Stimulated activated CD8-positive, alpha-beta memory T cell treated with anti-CD3 and anti-CD28 coated beads, Interleukin-15, amount 100 ng/mL, for 4 hours (primary cell): ENCODE measurements at regions not wholly inside any gene's neighbourhood (a gene's known extent, or its start where the extent isn't known, plus 50 kb on each side); places are given as distances from the start of the nearest gene placed in this dataset.
A peak's percentile ranks its signal among the peaks of the same experiment; 100 is the strongest.

Source experiments
- DNase-seq, 2 donors: peaks; one replicate each; pipeline ENCODE4 v3.0.0-alpha.2; 2020; ENCODE audit warnings: low read depth in 2 of 2

DNA sequence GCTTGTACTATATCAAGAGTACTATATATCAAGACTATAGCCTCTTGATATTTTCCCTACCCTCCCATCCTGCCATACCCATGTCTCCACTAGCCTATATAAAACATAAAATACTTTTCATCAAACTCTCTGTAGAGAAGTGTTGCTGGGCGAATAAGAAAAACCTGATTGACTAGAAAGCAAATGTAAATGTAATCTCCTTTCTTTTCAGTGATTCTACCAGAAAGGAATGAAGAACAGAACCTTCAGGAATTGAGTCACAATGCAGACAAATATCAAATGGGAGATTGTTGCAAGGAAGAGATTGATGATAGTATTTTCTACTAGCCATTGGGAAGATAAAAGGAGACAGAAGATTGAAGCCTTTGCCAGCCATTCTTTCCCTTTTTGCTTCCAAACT, 89.2 kb downstream of the KCNRG start:
- no peak for DNase-seq

DNA sequence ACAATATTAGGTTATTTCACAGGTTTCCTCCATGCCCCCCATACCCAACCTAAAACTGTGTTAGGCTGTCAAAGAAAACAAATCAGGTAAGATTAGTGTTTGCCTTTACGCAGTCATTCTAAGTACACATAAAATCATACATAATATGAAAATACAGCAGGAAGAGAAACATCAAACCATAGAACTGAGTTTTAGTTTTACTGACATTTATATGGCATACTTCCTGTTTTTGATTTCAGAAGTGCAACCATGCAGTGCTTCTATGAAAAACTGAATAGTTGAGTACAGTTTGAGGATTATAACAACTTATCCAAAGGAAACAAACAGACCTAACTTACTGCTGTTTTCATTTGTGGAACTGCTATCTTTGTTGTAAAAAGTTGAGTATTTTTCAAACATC, 91.3 kb downstream of the KCNRG start:
- no peak for DNase-seq

DNA sequence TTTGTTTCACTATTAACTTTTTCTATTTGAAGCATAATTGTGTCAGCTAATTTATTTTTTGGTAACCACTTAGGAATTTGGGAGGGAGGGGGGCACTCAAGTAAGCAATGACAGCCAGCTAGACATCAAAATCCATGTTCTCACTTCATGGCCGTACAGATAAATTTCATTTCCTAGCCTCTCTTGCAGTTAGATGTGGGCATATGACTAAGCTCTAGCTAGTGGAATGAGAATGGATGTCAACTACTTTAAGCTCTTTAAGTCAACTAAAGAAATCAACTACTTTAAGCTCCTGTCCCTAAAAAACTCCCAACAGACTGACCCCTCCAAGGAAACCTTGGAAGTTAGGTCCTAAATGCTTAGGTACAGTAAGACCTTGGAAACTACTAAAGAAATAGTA, 92.0 kb downstream of the KCNRG start:
- no peak for DNase-seq

DNA sequence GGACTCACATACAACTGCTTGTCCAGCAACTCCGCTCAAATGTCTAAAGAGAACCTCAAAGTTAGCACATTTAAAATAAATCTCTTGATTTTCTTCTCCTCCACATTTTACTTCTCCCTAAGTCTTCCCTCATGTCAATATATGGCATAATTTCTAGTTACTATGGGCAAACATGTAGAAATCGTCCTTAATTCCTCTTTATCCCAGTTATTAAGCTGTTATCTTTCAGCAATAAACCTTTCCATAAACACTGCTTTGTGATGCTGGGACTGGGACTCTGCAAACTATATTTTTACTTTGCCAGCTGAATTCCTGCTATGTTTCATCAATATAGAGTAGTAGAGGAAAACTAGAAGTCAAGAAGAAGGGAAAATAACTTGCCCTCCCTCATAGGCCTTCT, 99.7 kb downstream of the KCNRG start:
- DNase-seq, result no peak

DNA sequence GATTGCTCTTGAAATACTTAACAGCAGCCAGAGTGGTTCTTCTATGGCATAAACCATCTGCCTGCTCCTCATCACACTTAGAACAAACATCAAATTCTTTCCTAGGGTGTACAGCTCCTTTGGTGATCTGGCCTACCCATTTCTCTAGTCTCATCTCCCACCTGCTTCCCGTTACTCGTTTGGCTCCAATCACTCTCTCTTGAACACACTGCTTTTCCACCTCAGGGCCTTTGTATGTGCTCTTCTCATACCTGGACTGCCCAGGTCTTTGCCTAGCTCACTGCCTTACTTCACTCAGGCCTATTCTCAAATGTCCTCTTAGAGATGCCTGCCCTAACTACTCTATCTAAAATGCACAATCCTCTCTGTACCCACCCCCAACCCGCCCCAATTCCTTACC, 100.5 kb downstream of the KCNRG start:
- no peak for DNase-seq

DNA sequence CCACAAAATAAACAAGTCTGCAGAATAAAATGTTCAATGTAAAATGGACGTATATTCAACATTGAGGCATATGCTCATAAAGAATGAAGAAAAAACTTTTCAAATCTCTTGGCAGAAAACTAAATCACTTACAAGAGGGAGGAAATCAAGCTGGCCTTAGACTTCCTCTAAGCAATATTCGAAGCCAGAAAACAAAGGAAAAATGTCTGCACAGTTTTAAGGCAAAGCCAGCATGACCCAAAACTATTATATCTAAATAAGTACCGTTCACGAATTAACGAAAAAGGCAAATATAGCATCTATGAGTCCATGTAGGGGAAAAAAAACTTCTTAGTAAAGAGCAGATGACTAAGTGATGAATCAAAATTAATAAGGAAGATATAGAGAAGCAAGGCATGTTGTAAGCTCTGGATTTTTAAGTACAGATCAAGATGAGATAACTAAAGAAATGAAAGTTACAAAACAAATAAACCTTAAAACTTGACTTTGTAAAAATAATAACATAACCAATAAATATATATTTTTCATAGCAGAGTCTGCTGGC, 101.3 kb downstream of the KCNRG start:
- DNase-seq, result no peak

DNA sequence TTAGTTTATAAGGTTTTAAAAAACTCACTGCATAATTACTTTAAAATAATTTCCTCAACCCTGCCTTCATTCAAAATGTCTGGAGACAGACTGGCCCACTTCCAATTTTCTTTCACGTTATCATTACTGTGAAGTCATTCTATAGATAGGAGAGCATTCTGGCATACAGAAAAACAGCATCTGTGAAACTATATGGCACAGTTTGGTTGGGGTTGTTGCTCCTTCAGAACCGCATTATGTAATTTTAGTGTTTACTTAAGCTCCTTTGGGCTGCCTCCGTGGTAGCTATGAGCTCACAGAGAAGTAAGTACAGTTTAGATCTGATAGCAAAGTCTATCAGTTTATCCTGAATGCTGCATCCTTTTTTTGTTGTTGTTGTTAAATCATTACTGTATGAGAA, 104.3 kb downstream of the KCNRG start:
- no peak for DNase-seq

DNA sequence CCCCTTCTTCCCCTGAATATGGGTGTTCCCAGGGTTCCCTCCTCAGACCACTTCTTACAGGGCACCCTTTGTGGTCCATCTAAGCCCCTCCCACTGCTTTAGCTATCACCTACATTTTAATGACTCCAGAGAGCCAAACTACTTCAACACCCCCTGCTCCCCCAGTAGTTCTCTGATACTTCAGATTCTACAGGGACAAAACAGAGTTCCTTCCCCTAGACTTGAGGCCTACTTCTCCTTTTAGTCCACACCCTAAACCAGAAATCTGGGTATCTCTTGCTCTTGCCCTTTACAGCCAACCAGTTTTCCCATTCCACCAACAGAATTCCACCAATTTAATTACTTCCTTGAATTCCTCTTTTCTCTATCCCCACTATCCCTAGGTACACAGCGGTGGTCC, 107.2 kb downstream of the KCNRG start:
- DNase-seq, result no peak

DNA sequence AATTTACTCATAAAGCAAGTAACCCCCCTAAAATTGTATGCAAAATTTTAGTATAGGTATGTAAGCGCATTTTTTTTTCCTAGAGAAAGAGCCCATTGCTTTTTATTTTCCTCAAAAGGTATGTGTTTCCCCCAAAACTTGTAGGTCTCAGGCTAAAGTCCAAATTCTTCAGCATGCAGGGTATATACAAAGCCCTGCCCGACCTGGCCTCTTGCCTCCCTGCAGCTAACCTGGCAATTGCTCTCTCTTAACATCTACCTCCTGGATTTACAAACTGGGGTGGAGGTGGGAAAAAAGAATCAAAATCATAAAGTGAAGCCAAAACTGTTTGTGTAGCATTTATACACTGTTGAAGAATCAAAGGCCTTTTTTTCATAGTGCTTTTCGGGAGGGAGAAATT, 107.8 kb downstream of the KCNRG start:
- no peak for DNase-seq

DNA sequence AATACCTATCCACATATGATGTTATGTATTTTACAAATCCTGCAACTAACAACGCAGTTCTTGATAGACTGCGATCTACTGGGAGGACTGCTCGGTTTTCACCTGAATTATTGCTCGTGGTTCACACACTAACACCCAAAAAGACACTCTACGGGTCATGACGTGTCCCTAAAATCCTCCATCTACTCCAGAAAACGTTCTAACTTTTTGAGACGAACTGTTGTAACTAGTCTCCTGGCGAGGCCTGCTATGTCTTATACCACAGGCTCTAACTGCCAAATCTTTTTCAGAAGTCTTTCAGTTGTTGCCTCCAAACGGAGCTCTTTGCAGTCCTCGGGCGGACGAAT, 108.2 kb downstream of the KCNRG start:
- DNase-seq, result no peak

DNA sequence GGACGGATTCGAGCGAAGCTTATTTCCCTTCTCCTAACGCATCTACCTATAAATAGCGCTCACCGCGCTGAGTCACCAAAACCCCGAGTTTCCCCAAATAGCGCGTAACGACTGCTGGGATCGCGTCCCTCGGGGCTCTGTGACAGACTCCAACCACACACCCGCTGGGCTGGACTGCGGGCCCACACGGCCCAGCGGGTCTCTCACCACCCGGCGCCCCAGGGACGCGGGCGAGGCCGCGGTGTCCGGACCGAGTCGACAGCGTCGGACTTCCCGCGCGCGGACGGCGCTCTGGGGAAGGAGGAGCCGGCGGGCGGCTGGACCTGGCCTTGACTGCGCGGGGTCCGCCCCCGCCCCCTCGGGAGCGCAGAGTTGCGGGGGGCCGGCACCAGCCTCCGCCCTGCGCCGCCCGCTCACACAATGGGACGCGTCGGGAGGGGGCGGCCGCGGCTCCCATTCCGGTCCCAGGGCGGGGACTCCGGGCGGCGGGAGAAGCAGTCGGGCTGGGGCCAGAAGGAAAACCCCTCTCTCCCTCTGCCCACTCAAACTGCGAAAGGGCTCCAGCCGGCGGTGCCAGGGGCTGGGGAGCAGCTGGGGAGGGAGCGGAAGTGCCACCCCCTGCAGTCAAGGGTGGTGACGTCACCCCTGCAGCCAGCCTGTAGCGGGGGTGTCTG, 108.8 kb downstream of the KCNRG start:
- peak; percentile 50 to 53 for DNase-seq

DNA sequence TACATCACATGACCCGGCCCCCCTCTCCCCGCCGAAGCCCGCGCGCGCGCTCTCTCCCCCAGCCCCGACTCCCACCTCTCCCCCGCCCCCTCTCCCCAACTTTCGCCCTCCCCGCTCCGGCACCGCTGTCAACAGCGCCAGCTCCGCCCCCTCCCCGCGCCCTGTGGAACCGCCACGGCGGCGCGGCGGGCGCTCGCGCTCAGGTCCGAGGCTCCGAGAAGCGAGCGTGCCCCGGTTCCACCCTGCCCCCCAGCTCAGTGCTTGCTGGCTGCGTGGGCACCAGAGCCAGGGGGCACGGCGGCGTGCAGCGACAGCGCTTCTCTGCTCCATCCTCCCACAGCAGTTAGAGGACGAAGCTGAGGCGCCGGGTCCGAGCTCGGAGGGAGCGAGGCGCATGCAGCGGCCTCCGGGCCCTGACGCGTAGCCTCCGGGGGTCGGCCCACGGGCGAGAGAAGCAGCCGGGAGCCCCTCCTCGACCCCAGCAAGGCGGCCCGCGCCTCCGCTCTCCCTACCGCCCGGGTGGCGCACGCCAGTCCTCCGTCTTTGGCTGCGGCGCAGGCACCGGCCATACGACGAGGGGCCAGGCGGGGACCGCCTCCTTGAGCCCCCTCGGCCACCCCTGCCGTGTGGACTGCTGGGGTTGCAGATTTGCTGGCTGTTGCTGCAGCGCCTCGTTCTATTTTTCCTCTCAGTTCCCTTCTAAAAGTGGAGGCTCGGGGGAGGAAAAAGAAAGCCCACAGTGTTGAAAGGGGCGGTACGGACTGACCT, 109.5 kb downstream of the KCNRG start:
- DNase-seq, result peak; percentile 93 to 95

DNA sequence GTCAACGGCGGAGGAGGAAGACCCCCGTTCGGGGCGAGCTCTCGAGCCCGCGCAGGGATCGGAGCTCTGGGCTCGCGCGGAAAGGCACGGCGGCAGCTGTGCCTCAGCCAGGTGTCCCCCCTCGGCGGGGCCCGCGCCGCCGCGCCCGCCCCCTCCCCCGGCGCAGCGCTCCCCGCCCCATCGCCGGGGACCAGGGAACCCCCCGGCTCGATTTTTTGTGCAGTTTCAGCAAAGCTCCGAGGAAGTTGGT, 110.0 kb downstream of the KCNRG start:
- DNase-seq, result no peak

DNA sequence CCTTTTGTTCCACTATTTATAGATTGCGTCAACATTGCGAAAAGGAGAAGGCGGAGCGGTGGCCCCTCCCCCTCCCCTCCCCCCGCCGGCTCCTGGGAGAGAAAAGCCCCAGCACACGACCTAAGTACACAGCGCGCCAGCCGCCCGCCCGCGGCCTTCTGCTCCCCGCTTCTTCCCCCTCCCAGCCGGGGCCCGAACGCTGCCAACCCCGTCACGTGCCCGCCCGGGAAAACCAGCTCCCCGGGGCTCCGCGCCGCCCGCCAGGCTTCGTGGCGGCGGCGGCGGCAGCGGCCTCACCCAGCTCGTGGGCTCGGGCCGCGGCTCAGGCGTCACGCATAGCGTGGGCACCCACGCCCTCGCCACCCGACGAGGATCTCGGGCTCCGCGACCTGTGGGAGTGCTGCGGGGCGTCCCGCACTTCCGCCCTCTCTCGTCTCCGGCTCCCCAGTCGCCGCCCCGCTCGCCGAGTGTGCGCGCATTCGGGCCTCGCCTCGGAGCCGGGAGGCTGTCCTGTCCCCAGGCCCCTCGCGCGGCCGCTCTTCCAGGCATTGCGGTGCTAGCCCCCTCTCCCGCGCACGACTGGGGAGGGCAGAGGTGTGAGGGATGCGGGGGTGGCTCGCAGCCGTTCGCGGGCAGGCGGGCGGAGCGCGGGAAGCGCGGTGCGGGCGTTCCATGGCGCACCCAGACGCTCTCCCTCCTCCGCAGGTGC, 110.5 kb downstream of the KCNRG start:
- peak; percentile 72 to 75 for DNase-seq

DNA sequence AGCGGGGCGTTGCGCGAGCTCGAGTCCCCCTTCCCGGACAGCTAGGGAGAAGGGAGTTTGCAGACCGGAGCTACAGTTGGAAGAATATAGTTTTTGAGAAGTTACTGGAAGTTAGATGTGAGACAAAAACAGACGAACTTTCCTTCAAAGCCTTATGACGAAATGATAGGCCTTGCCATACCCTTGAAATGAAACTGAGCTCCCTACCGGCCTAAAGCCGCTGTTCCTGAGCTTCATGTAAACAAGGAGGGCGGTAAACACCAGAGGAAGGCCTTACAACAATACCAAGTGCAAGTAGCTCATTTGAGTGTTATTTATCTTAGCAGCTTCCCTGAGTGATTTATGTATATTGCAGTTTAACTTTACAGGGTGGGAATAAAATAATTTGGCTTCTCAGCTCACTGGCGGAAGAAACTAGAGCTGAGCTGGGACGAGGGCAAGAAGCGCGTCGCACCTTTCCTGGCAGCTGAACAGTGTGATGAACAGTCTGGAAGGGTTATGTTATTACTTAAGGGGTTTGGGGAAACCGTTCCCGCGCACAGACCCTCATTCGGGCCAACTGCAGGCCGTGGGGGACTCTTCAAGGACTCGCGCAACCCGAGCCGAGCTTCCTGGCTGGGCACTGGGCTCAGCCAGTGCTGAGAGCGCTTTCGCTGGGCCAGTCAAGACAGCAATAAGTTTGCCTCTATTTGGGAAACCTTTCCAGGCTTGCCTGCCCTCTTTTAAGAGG, 111.2 kb downstream of the KCNRG start:
- DNase-seq, result no peak

DNA sequence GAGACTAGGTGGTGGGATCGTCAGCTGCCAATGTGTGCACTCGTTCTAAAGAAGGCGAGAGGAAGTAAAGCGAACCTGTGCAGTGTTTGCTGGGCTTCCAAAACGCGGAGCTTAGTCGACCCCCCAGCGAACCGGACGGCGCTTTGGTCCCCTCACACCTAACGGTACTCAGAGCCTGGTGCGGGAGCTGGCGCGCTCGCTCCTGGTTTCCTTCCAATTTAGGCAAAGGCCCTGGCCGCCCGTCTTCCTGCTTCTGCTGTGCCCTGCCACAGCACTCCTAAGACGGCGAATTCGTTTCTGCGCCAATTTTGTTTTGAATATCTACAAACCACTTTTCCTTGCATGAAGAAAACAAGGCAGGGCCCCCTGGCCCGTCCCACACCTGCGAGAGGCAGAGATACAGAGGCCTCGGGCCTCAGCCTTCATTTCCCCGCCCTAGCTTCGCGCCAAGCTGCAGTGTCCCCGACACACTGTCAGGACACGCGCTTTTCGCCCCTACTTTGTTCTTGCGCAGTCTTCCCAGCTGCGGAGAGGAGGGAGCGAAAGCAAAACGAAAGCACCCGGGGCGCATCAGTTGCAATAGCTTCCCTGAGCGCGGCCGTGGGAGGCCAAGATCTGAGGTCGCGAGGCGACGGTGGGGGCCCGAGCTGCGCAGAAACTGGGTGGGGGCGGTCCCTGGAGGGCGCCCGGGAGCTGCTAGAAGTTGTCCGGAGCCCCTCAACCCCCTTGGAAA, 111.9 kb downstream of the KCNRG start:
- peak; percentile 38 to 43 for DNase-seq

DNA sequence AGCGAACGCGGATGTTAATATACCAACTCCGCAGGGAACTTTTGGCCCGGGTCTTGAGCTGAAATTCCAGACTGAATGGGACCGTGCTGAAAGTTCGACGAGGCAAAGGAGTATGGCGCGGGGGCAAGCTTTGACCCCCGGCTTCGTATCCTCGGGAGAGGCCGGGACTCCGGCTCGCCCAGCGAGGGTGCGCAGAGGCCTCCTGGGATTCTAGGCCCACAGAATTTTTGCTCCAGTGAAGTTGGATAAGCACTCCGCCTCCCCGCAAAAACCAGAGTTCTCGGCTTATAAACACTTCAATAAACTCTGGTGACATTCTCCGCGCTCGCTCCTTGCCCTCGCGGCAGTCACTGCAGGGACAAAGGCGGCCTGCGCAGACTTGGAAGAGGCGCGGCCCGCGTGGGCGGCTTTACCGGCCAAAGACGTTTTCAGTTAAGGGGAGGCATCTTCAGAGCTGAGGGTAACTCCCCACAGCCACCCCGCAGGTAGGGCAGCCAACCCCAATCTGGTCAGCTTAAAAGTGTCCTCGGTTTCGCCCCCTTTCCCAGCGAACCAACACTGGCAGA, 112.6 kb downstream of the KCNRG start:
- no peak for DNase-seq

DNA sequence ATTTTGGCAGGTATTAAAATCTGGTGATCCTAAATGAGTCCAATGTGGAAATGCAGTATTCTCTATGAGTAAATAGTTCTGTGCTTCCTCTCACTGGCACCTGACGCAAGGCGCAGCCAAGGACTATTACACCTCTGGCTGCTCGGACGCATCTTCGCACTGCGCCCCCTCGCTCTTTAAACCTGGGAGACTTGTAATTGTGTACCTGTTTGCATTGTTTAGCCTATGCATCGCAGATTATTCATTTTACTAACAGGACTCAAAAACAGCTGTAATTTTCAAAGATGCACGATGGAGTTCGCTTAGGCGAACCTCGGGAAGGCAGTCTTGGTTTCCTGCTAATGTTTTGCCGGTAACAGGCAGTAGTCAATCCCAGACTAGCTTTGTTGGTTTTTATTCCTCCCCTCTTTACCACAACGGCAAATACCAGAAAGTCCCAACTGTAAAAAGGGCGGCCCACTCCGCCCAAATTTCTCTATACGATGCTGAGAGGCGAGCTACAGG, 113.2 kb downstream of the KCNRG start:
- no peak for DNase-seq

DNA sequence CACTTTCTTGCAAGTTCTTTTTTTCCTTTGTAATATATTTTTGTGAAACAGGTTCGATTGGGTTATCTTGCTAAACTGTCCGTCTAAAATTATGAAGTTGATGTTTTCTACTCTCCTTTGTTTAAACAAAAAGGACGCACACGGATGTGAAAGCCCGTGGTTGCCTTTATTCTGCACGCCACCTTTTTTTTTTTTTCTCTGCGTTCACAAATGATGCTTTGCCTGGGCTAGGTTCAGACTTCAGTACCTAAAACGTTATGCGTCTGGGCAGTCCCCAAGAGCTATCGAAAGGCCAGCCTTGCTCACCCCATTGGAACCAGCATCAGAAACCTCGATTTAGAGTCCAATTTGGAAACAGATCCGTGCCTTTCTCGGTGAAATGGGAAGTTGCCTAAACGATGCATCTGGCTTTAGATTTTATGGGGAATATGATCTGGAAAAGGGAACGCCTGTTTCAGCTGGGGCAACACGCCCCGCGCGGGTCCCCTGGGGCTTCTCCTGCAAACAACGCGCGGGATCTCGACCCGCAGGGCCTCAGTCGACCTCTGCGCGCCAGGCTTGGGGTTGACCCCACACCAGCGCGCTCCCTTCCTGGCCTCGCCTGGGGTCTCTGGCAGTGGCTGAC, 113.9 kb downstream of the KCNRG start:
- DNase-seq, result no peak

DNA sequence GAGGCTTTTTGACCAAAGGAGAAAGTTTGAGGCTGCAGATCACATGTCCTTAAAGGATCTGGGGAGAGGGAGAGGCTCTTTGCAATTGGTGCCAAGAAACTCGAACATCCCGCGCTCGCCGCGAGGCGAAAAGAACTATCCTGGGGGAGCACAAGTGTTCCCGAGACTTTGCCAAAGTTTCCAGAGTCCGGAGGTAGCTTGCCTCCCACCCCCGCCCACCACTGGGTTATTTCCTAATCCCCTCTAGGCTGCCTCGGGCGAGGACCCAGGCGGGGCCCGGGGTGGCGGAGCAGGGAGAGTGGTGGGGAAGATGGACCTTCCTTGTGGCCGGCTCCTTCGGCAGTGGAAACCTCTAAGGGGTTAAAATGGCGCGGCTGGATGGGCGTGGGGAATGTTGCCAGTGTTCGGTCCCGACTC, 114.5 kb downstream of the KCNRG start:
- DNase-seq, result no peak
